ENCODE measurements at regions not wholly inside any gene's neighbourhood (a gene's known extent, or its start where the extent isn't known, plus 50 kb on each side); places are given as distances from the start of the nearest gene placed in this dataset.
A peak's percentile ranks its signal among the peaks of the same experiment; 100 is the strongest.
"Not testable (repeated sequence)": the region's sequence is repeated elsewhere in the genome, so short reads cannot be mapped to it uniquely, and the experiment has no call there.

DNA sequence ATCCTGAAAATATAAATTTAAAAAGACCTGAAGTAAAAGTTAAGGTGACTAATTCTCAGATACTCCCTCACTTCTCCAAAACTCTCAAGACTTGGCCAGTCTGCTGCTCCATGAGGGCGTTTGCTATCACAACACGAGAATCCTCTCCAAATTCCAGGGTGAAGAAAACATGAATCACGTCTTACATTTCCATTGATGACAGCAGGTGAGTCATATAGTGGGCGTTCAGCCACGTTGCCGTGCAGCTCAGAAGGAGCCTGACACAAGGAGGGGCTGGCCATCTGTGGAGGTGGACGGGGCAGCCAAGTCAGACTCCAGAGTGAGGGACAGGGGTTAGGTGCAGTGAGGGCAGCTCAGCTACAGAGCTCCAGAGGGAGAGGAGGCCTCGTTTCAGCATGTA is 555.1 kb upstream of the ADAMTS16 start:
- intact Hi-C loops (cut with DNase I), result no loop called here
- Histone ChIP-seq H3K9me3 (no peaks in the 10 kb centered on the region), H3K27ac (no peak overlapping the region), H3K4me3 (no peak overlapping the region), H3K27me3 (no peaks in the 10 kb centered on the region), H3K36me3 (no peaks in the 10 kb centered on the region), H3K4me1 (no peaks in the 10 kb centered on the region)
- DNase-seq, result no peak
- peak in 1 of 4 donors; percentile 34 for ATAC-seq
- TF ChIP-seq, protein P1, sequence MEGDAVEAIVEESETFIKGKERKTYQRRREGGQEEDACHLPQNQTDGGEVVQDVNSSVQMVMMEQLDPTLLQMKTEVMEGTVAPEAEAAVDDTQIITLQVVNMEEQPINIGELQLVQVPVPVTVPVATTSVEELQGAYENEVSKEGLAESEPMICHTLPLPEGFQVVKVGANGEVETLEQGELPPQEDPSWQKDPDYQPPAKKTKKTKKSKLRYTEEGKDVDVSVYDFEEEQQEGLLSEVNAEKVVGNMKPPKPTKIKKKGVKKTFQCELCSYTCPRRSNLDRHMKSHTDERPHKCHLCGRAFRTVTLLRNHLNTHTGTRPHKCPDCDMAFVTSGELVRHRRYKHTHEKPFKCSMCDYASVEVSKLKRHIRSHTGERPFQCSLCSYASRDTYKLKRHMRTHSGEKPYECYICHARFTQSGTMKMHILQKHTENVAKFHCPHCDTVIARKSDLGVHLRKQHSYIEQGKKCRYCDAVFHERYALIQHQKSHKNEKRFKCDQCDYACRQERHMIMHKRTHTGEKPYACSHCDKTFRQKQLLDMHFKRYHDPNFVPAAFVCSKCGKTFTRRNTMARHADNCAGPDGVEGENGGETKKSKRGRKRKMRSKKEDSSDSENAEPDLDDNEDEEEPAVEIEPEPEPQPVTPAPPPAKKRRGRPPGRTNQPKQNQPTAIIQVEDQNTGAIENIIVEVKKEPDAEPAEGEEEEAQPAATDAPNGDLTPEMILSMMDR (IDR thresholded peaks at IDR 0.05), result no peak
- no peak for TF ChIP-seq POLR2A (IDR thresholded peaks at IDR 0.05)
- 64% methylated on average over 4 of the region's 8 CpGs for WGBS (ENCODE audit: insufficient coverage, low coverage, low lambda C conversion rate, missing lambda C conversion rate)

DNA sequence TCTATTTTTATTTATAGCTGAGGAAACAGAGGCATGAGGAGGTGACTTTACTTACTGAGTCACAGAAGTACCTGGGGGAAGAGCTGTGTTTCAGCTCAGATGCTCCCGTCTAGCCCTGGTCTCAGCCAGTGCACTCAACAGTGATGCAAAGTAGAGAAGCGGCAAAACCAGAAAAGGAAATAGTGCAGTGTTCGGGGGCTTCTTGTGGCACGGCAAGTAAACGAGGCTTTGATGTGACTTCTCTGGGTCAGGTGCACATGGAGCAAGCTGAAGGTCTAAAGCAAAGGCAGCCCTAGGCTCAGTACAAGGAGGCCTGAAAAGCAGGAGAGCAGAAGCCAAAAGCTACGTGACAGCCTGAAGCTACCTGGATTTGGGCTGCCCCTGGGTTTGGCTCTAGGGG is 526.7 kb upstream of the ADAMTS16 start:
- no peaks in the 10 kb centered on the region for H3K27me3 ChIP-seq
- no peaks in the 10 kb centered on the region for H3K9me3 ChIP-seq
- intact Hi-C loops (cut with DNase I), result no loop called here
- ATAC-seq, result no peak
- TF ChIP-seq, protein P1 (IDR thresholded peaks at IDR 0.05), result no peak
- TF ChIP-seq POLR2A (IDR thresholded peaks at IDR 0.05), result no peak
- no peaks in the 10 kb centered on the region for H3K36me3 ChIP-seq
- 58% methylated on average over 6 of the region's 6 CpGs for WGBS (ENCODE audit: insufficient coverage, low coverage, low lambda C conversion rate, missing lambda C conversion rate)
- H3K4me3 ChIP-seq, result no peak overlapping the region
- no peak overlapping the region for H3K27ac ChIP-seq
- no peaks in the 10 kb centered on the region for H3K4me1 ChIP-seq
- no peak for DNase-seq

DNA sequence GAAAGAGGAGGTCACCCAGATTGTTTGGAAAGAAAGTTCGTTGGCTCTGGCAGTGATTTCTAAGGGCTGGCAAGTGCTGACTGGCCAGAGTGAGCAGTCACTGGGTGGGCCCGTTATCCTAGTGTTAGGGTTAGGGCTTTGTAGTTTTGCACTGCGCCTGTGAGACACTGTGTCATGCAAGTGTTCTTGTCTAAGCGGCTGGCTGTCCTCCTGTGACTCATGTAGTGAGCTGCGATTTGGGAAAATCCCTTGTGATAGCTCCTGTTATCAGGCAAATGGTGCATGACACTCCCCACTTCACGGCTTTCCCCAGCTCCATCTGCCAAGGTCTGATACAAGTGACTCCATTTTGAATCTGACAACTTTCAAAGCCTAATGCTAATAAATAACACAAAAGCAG is 526.0 kb upstream of the ADAMTS16 start:
- no peak overlapping the region for H3K4me3 ChIP-seq
- no peak for ATAC-seq
- 25% methylated on average over 3 of the region's 6 CpGs for WGBS (ENCODE audit: insufficient coverage, low coverage, low lambda C conversion rate, missing lambda C conversion rate)
- H3K4me1 ChIP-seq, result no peaks in the 10 kb centered on the region
- H3K36me3 ChIP-seq, result no peaks in the 10 kb centered on the region
- no peak for DNase-seq
- intact Hi-C loops (cut with DNase I), result no loop called here
- TF ChIP-seq, protein P1 (IDR thresholded peaks at IDR 0.05), result no peak
- TF ChIP-seq POLR2A (IDR thresholded peaks at IDR 0.05), result no peak
- H3K27ac ChIP-seq, result no peak overlapping the region
- no peaks in the 10 kb centered on the region for H3K27me3 ChIP-seq
- H3K9me3 ChIP-seq, result no peaks in the 10 kb centered on the region

DNA sequence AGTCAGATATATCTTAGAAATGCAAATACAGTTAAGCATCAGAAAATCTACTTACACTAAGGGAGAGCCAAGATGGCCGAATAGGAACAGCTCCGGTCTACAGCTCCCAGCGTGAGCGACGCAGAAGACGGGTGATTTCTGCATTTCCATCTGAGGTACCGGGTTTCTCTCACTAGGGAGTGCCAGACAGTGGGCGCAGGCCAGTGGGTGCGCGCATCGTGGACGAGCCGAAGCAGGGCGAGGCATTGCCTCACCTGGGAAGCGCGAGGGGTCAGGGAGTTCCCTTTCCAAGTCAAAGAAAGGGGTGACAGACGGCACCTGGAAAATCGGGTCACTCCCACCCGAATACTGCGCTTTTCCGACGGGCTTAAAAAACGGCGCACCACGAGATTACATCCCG is 524.8 kb upstream of the ADAMTS16 start:
- ATAC-seq; H3K36me3 ChIP-seq; H3K4me3 ChIP-seq; H3K27me3 ChIP-seq; intact Hi-C loops (cut with DNase I); H3K9me3 ChIP-seq; H3K27ac ChIP-seq; H3K4me1 ChIP-seq; DNase-seq: not testable (repeated sequence)
- 71% methylated on average over 1 of the region's 26 CpGs for WGBS (ENCODE audit: insufficient coverage, low coverage, low lambda C conversion rate, missing lambda C conversion rate)

DNA sequence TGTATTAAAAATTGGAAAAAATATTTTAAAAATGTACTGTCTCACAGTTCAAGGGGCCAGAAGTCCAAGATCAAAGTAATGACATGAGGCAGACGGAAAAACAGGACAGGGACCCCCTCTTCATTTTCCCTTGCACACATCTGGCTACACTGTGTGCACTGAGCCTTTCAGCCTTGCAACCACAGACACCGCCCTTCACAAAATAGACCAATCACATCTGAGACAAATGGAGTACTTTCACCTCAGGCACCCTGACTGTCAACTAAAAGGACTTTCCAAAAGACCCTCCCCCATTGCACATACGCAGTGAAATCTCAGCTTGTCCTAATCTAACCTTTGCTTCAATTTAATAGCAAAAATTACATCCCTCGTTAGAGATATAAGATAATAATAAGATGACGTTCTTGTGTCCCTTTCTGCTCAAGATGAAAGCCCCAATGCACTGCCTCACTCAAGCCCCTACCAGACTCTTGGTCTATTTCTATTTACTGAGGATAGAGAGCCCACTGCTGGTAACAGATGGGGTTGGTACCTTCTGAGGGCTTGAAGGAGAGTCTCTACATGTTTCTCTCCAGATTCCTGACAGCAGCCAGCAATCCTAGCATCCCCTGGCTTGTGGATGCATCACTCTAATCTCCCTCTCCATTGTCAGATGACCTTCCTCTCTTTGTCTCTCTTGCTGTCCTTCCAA is 514.8 kb upstream of the ADAMTS16 start:
- no peak for TF ChIP-seq POLR2A (IDR thresholded peaks at IDR 0.05)
- TF ChIP-seq, protein P1 (IDR thresholded peaks at IDR 0.05), result no peak
- Histone ChIP-seq H3K27ac (no peak overlapping the region), H3K4me1 (no peaks in the 10 kb centered on the region), H3K27me3 (no peaks in the 10 kb centered on the region), H3K9me3 (no peaks in the 10 kb centered on the region), H3K36me3 (no peaks in the 10 kb centered on the region), H3K4me3 (no peak overlapping the region)
- ATAC-seq, result no peak
- intact Hi-C loops (cut with DNase I), result no loop called here
- WGBS (ENCODE audit: insufficient coverage, low coverage, low lambda C conversion rate, missing lambda C conversion rate), result 39% methylated on average over 5 of the region's 5 CpGs
- DNase-seq, result no peak
